SK-N-SH (cell line): ENCODE measurements at regions not wholly inside any gene's neighbourhood (a gene's known extent, or its start where the extent isn't known, plus 50 kb on each side); places are given as distances from the start of the nearest gene placed in this dataset.

ENCODE experiments used
- CTCF ChIA-PET: fragments of 300-600, 350-600 bp; formaldehyde crosslinking; extraction: SDS; loops from one replicate; lab custom pipeline; 2021; lab: Yijun Ruan, JAX
- POLR2A ChIA-PET: fragments of 350-600 bp; sonication (Branson Sonifier 250); formaldehyde crosslinking; extraction: SDS; loops from one replicate; lab custom pipeline; 2020; ENCODE audit warnings: antibody characterized with exemption, inconsistent platforms; lab: Yijun Ruan, JAX
- DNase-seq: peaks from one replicate; pipeline ENCODE4 v3.0.0; 2012
- H2AFZ ChIP-seq: fragments of 200-600 bp; sonication (generic); 2 replicates; pipeline ENCODE4 v1.8.1; 2016; ENCODE audit warnings: antibody characterized with exemption, mild to moderate bottlenecking, low read depth
- H3F3A ChIP-seq: fragments of 200-600 bp; sonication (generic); replicated peaks from 2 replicates; pipeline ENCODE3; 2016; ENCODE audit warnings: antibody characterized with exemption, mild to moderate bottlenecking; ENCODE audit not compliant: insufficient read depth
- H3K27ac ChIP-seq, 2 experiments: fragments of 200-500 bp in 1 of 2; fragments of 200-600 bp in 1 of 2; sonication (Bioruptor generic) in 1 of 2; sonication (generic), shearing (Covaris generic) in 1 of 2; 2 replicates each; pipeline versions ENCODE4 v1.5.1 to v1.6.1; 2014 to 2016; ENCODE audit warnings: low read depth in 2 of 2, inconsistent platforms in 1 of 2, low read length in 1 of 2, mild to moderate bottlenecking in 1 of 2, mixed read lengths in 1 of 2
- H3K27me3 ChIP-seq: fragments of 200-600 bp; sonication (generic), shearing (Covaris generic); 2 replicates; pipeline ENCODE4 v1.6.1; 2016; ENCODE audit warnings: mixed run types; ENCODE audit not compliant: insufficient read depth
- H3K36me3 ChIP-seq, 2 experiments: fragments of 200-500 bp in 1 of 2; fragments of 200-600 bp in 1 of 2; sonication (Bioruptor generic) in 1 of 2; sonication (generic) in 1 of 2; replicated peaks in 1 of 2; 2 replicates each; pipeline versions ENCODE3 to v1.5.1; 2014 to 2016; ENCODE audit warnings: low read length in 1 of 2, mild to moderate bottlenecking in 1 of 2; ENCODE audit not compliant: insufficient read depth in 2 of 2, control insufficient read depth in 1 of 2
- H3K4me1 ChIP-seq, 2 experiments: fragments of 200-500 bp in 1 of 2; fragments of 200-600 bp in 1 of 2; sonication (Bioruptor generic) in 1 of 2; sonication (generic), shearing (Covaris generic) in 1 of 2; 2 replicates each; pipeline versions ENCODE4 v1.5.1 to v1.6.1; 2014 to 2016; ENCODE audit warnings: low read depth in 1 of 2, low read length in 1 of 2, mixed run types in 1 of 2; ENCODE audit not compliant: insufficient read depth in 2 of 2, control insufficient read depth in 1 of 2
- H3K4me2 ChIP-seq: fragments of 200-600 bp; sonication (generic), shearing (Covaris generic); 2 replicates; pipeline ENCODE4 v1.6.1; 2017; ENCODE audit warnings: mixed run types
- H3K4me3 ChIP-seq, 2 experiments: fragments of 200-500 bp in 1 of 2; fragments of 200-600 bp in 1 of 2; sonication (Bioruptor generic) in 1 of 2; sonication (generic), shearing (Covaris generic) in 1 of 2; 2 replicates each; pipeline versions ENCODE4 v1.5.1 to v1.8.1; 2014 to 2016; ENCODE audit warnings: low read depth in 2 of 2, inconsistent platforms in 1 of 2, low read length in 1 of 2, mild to moderate bottlenecking in 1 of 2, mixed read lengths in 1 of 2, moderate library complexity in 1 of 2
- H3K79me2 ChIP-seq: fragments of 200-600 bp; sonication (generic); 2 replicates; pipeline ENCODE4 v1.8.1; 2017; ENCODE audit warnings: mild to moderate bottlenecking; ENCODE audit not compliant: insufficient read depth
- H3K9ac ChIP-seq: fragments of 200-600 bp; sonication (generic); 2 replicates; pipeline ENCODE4 v1.6.1; 2017; ENCODE audit warnings: mixed run types
- H3K9me2 ChIP-seq: fragments of 200-600 bp; sonication (generic); 2 replicates; pipeline ENCODE4 v1.6.1; 2017; ENCODE audit warnings: mixed run types
- H3K9me3 ChIP-seq: fragments of 200-600 bp; sonication (generic); 2 replicates; pipeline ENCODE4 v1.6.1; 2017; ENCODE audit warnings: mixed run types, mild to moderate bottlenecking, moderate library complexity
- H4K20me1 ChIP-seq: fragments of 200-600 bp; sonication (generic); 2 replicates; pipeline ENCODE4 v1.6.1; 2017; ENCODE audit warnings: mild to moderate bottlenecking, mixed run types; ENCODE audit not compliant: insufficient read depth
- CHD2 ChIP-seq: fragments of 150-350 bp; IDR thresholded peaks from 2 replicates; pipeline ENCODE4 v1.6.1; 2018; ENCODE audit warnings: low read length; ENCODE audit not compliant: partially characterized antibody
- CTCF ChIP-seq: fragments of 200-600 bp; sonication (generic); IDR thresholded peaks from 2 replicates; pipeline ENCODE4 v1.6.1; 2017; ENCODE audit warnings: antibody characterized with exemption, mild to moderate bottlenecking, moderate library complexity
- IRF3 ChIP-seq: fragments of 150-350 bp; IDR thresholded peaks from 2 replicates; pipeline ENCODE4 v1.6.1; 2016; ENCODE audit warnings: mild to moderate bottlenecking, low read depth, low read length
- RAD21 ChIP-seq: IDR thresholded peaks from 2 replicates; pipeline ENCODE4 v1.6.1; 2012; ENCODE audit warnings: mild to moderate bottlenecking, low read length
- RFX5 ChIP-seq: IDR thresholded peaks from 2 replicates; pipeline ENCODE4 v1.6.1; 2012; ENCODE audit warnings: mild to moderate bottlenecking, improper control_type of control experiment, low read length
- RXRA ChIP-seq: IDR thresholded peaks from 2 replicates; pipeline ENCODE4 v1.4.0; 2012; ENCODE audit warnings: low read depth, mild to moderate bottlenecking, borderline replicate concordance
- SIN3A ChIP-seq: IDR thresholded peaks from 2 replicates; pipeline ENCODE4 v1.6.1; 2012; ENCODE audit warnings: low read depth, mild to moderate bottlenecking, low read length, moderate library complexity, borderline replicate concordance
- SMC3 ChIP-seq: IDR thresholded peaks from 2 replicates; pipeline ENCODE4 v1.6.1; 2012; ENCODE audit warnings: low read depth, low read length, improper control_type of control experiment
- TAF1 ChIP-seq: IDR thresholded peaks from 2 replicates; pipeline ENCODE4 v1.6.1; 2012; ENCODE audit warnings: low read depth, mild to moderate bottlenecking, low read length, moderate library complexity, borderline replicate concordance
- ZBTB33 ChIP-seq: IDR thresholded peaks from 2 replicates; pipeline ENCODE4 v1.4.0; 2012; ENCODE audit warnings: low read depth, borderline replicate concordance
- WGBS: methylation state at CpG from one replicate; pipeline ENCODE4 v1.1.6; 2017; ENCODE audit warnings: low lambda C conversion rate; 5-methylcytosine and 5-hydroxymethylcytosine counted together

- 14% methylated on average over 1 of the region's 1 CpG for WGBS
- H3K36me3 ChIP-seq = no peaks in the 10 kb centered on the region
- TF ChIP-seq TAF1 (no peak), ZBTB33 (no peak), IRF3 (no peak), SMC3 (no peak), CTCF (no peak), RAD21 (no peak), SIN3A (no peak), RXRA (no peak)
- DNase-seq = no peak
- no peaks in the 10 kb centered on the region for H3K4me1 ChIP-seq
- H3K27ac ChIP-seq = no peak overlapping the region
- no peaks in the 10 kb centered on the region for H3K9me3 ChIP-seq
- H3K79me2 ChIP-seq = no peaks in the 10 kb centered on the region
- H3K27me3 ChIP-seq = no peaks in the 10 kb centered on the region
- H3K4me3 ChIP-seq = no peak overlapping the region
- ChIA-PET CTCF (interaction anchor here (1.0 to 1.2 kb wide), 3 partner anchors 19 to 70 kb away, joined by 3 read pairs; no protein-coding TSS in a partner anchor), POLR2A (no interaction called here)
- H3K9ac ChIP-seq = no peak overlapping the region
- H3K4me2 ChIP-seq = no peak overlapping the region
- H3F3A ChIP-seq = no peaks in the 10 kb centered on the region
- H4K20me1 ChIP-seq = no peaks in the 10 kb centered on the region
- no peaks in the 10 kb centered on the region for H3K9me2 ChIP-seq
- no peak overlapping the region for H2AFZ ChIP-seq
Observed at GRCh38 chr12:23221926-23222325, 597.0 kb downstream of the ETNK1 start.

GRCh38 chr12:23222801-23223200, 597.8 kb downstream of the ETNK1 start:
- 56% methylated on average over 3 of the region's 3 CpGs for WGBS
- Histone ChIP-seq H3F3A (no peaks in the 10 kb centered on the region), H2AFZ (no peak overlapping the region), H3K9me3 (no peaks in the 10 kb centered on the region), H3K9me2 (no peaks in the 10 kb centered on the region), H3K36me3 (no peaks in the 10 kb centered on the region), H3K9ac (no peak overlapping the region), H3K79me2 (no peaks in the 10 kb centered on the region), H3K4me2 (no peak overlapping the region), H3K4me3 (no peak overlapping the region), H3K27ac (no peak overlapping the region), H3K4me1 (no peaks in the 10 kb centered on the region), H3K27me3 (no peaks in the 10 kb centered on the region), H4K20me1 (no peaks in the 10 kb centered on the region)
- TF ChIP-seq ZBTB33 = no peak
- no peak for TF ChIP-seq IRF3
- TF ChIP-seq CHD2 = no peak
- no peak for TF ChIP-seq RXRA
- TF ChIP-seq RAD21 = no peak
- TF ChIP-seq RFX5 = no peak
- DNase-seq = no peak
- ChIA-PET CTCF (no interaction called here), POLR2A (no interaction called here)
